ENCODE measurements at regions not wholly inside any gene's neighbourhood (a gene's known extent, or its start where the extent isn't known, plus 50 kb on each side); places are given as distances from the start of the nearest gene placed in this dataset.

- H3K4me2 ChIP-seq (ENCODE audit: low read length) = no peak overlapping the region
- H3K27me3 ChIP-seq (ENCODE audit: low read length) = no peaks in the 10 kb centered on the region
- no peak overlapping the region for H3K27ac ChIP-seq (ENCODE audit: low read length)
- H3K9me3 ChIP-seq (ENCODE audit: low read length) = no peaks in the 10 kb centered on the region
- no peak overlapping the region for H3K4me3 ChIP-seq (ENCODE audit: low read length)
- no peaks in the 10 kb centered on the region for H3K36me3 ChIP-seq (ENCODE audit: low read depth, low read length)
- ATAC-seq (no peak), DNase-seq (no peak)
- no peaks in the 10 kb centered on the region for H4K20me1 ChIP-seq (ENCODE audit: low read length)
- no peak overlapping the region for H3K9ac ChIP-seq (ENCODE audit: low read length)
- intact Hi-C loops (cut with micrococcal nuclease) = no loop called here
- H3K79me2 ChIP-seq (ENCODE audit: low read length) = no peaks in the 10 kb centered on the region
- no peaks in the 10 kb centered on the region for H3F3A ChIP-seq (ENCODE audit: low read length, unreplicated experiment)
- TF ChIP-seq CTCF (conservative IDR thresholded peaks at IDR 0.05; ENCODE audit: low read depth, low read length) = no peak
- H3K9me2 ChIP-seq (replicated peaks; ENCODE audit: low read length) = no peaks in the 10 kb centered on the region
- ChIA-PET CTCF (no interaction called here), POLR2A (ENCODE audit: unreplicated experiment) (no interaction called here)
- no peak overlapping the region for H2AFZ ChIP-seq (ENCODE audit: low read length)
- no peaks in the 10 kb centered on the region for H3K4me1 ChIP-seq (ENCODE audit: insufficient read depth, low read length)
- no TSS peak for BruUV-seq (replicated peaks)
These were observed 317.6 kb upstream of the TBL1XR1 start for GRCh38 chr3:177514611-177515499.

GRCh38 chr3:177515786-177516157 is 318.5 kb upstream of the TBL1XR1 start:
- H3K4me3 ChIP-seq (ENCODE audit: low read length) = no peak overlapping the region
- H3K4me2 ChIP-seq (ENCODE audit: low read length) = no peak overlapping the region
- ATAC-seq = no peak
- H3K27ac ChIP-seq (ENCODE audit: low read length) = no peak overlapping the region
- H3K79me2 ChIP-seq (ENCODE audit: low read length) = no peaks in the 10 kb centered on the region
- ChIA-PET POLR2A (ENCODE audit: unreplicated experiment) (no interaction called here), CTCF (no interaction called here)
- H3K27me3 ChIP-seq (ENCODE audit: low read length) = no peaks in the 10 kb centered on the region
- intact Hi-C loops (cut with micrococcal nuclease) = no loop called here
- BruUV-seq (replicated peaks) = no TSS peak
- H2AFZ ChIP-seq (ENCODE audit: low read length) = no peak overlapping the region
- H4K20me1 ChIP-seq (ENCODE audit: low read length) = no peaks in the 10 kb centered on the region
- H3K9me3 ChIP-seq (ENCODE audit: low read length) = no peaks in the 10 kb centered on the region
- no peaks in the 10 kb centered on the region for H3F3A ChIP-seq (ENCODE audit: low read length, unreplicated experiment)
- no peak for DNase-seq
- no peak for TF ChIP-seq CTCF (conservative IDR thresholded peaks at IDR 0.05; ENCODE audit: low read depth, low read length)
- TF ChIP-seq EZH2 (IDR thresholded peaks at IDR 0.05; ENCODE audit: low read length, unreplicated experiment) = no peak
- TF ChIP-seq EZH2phosphoT487 (IDR thresholded peaks at IDR 0.05; ENCODE audit: borderline replicate concordance, low read length) = no peak
- H3K9ac ChIP-seq (ENCODE audit: low read length) = no peak overlapping the region
- H3K9me2 ChIP-seq (replicated peaks; ENCODE audit: low read length) = no peaks in the 10 kb centered on the region
- no peaks in the 10 kb centered on the region for H3K4me1 ChIP-seq (ENCODE audit: insufficient read depth, low read length)
- no peaks in the 10 kb centered on the region for H3K36me3 ChIP-seq (ENCODE audit: low read depth, low read length)

GRCh38 chr3:177516158-177517011 is 319.1 kb upstream of the TBL1XR1 start:
- ChIA-PET CTCF (interaction anchor here (0.5 kb wide), 1 partner anchor 96 kb away, joined by 3 read pairs; no protein-coding TSS in a partner anchor), POLR2A (ENCODE audit: unreplicated experiment) (no interaction called here)
- Histone ChIP-seq H3K79me2 (ENCODE audit: low read length) (no peaks in the 10 kb centered on the region), H4K20me1 (ENCODE audit: low read length) (no peaks in the 10 kb centered on the region), H3K27ac (ENCODE audit: low read length) (no peak overlapping the region), H3K36me3 (ENCODE audit: low read depth, low read length) (no peaks in the 10 kb centered on the region), H3F3A (ENCODE audit: low read length, unreplicated experiment) (no peaks in the 10 kb centered on the region), H3K9ac (ENCODE audit: low read length) (no peak overlapping the region), H3K4me2 (ENCODE audit: low read length) (no peak overlapping the region), H3K27me3 (ENCODE audit: low read length) (no peaks in the 10 kb centered on the region), H3K9me3 (ENCODE audit: low read length) (no peaks in the 10 kb centered on the region), H3K9me2 (replicated peaks; ENCODE audit: low read length) (no peaks in the 10 kb centered on the region), H3K4me3 (ENCODE audit: low read length) (no peak overlapping the region), H2AFZ (ENCODE audit: low read length) (no peak overlapping the region), H3K4me1 (ENCODE audit: insufficient read depth, low read length) (peaks cover under 1% of the 10 kb centered on the region)
- ATAC-seq = no peak
- BruUV-seq (replicated peaks) = no TSS peak
- no peak for DNase-seq
- TF ChIP-seq EZH2 (IDR thresholded peaks at IDR 0.05; ENCODE audit: low read length, unreplicated experiment) = no peak
- TF ChIP-seq CTCF (conservative IDR thresholded peaks at IDR 0.05; ENCODE audit: low read depth, low read length) = no peak
- no peak for TF ChIP-seq EZH2phosphoT487 (IDR thresholded peaks at IDR 0.05; ENCODE audit: borderline replicate concordance, low read length)
- intact Hi-C loops (cut with micrococcal nuclease) = no loop called here

All from PC-3 (cell line).